ENCODE measurements at regions not wholly inside any gene's neighbourhood (a gene's known extent, or its start where the extent isn't known, plus 50 kb on each side); places are given as distances from the start of the nearest gene placed in this dataset.
"Not testable (repeated sequence)": the region's sequence is repeated elsewhere in the genome, so short reads cannot be mapped to it uniquely, and the experiment has no call there.

- TF ChIP-seq, protein P1, sequence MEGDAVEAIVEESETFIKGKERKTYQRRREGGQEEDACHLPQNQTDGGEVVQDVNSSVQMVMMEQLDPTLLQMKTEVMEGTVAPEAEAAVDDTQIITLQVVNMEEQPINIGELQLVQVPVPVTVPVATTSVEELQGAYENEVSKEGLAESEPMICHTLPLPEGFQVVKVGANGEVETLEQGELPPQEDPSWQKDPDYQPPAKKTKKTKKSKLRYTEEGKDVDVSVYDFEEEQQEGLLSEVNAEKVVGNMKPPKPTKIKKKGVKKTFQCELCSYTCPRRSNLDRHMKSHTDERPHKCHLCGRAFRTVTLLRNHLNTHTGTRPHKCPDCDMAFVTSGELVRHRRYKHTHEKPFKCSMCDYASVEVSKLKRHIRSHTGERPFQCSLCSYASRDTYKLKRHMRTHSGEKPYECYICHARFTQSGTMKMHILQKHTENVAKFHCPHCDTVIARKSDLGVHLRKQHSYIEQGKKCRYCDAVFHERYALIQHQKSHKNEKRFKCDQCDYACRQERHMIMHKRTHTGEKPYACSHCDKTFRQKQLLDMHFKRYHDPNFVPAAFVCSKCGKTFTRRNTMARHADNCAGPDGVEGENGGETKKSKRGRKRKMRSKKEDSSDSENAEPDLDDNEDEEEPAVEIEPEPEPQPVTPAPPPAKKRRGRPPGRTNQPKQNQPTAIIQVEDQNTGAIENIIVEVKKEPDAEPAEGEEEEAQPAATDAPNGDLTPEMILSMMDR (IDR thresholded peaks at IDR 0.05; ENCODE audit: insufficient read depth, low read length, missing control alignments), result no peak
- no peak overlapping the region for H3K4me3 ChIP-seq (ENCODE audit: low read depth, low read length)
- ChIA-PET POLR2A (no interaction called here), CTCF (interaction anchor here (3.0 kb wide), 1 partner anchor 10 kb away, joined by 13 read pairs; no protein-coding TSS in a partner anchor)
- no peak for DNase-seq (ENCODE audit: low read depth, low spot score)
These were observed 392.9 kb upstream of the CRIM1 start for GRCh38 chr2:35962585-35963146.

DNA sequence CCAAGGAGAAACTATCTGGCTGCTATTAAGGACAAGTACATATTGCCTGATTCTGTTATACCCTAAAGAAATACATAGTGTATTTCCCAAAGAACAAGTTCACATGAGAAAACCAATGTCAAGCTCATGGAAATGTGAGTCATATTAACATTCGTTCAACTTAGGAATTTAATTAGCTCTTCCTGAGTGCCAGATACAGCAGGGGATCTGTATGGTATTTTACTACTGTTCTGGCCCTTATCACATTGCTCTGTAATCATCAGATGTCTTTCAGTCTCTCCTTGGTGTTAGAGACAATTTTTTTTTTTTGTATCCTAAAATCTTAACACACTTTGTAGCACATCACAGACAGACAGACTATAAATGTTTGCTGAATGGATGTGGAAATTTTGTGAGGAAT, 395.0 kb upstream of the CRIM1 start:
- POLR2A ChIA-PET, result no interaction called here
- CTCF ChIA-PET, result no interaction called here
- TF ChIP-seq, protein P1 (IDR thresholded peaks at IDR 0.05; ENCODE audit: insufficient read depth, low read length, missing control alignments), result no peak
- no peak for DNase-seq (ENCODE audit: low read depth, low spot score)
- H3K4me3 ChIP-seq (ENCODE audit: low read depth, low read length), result no peak overlapping the region

DNA sequence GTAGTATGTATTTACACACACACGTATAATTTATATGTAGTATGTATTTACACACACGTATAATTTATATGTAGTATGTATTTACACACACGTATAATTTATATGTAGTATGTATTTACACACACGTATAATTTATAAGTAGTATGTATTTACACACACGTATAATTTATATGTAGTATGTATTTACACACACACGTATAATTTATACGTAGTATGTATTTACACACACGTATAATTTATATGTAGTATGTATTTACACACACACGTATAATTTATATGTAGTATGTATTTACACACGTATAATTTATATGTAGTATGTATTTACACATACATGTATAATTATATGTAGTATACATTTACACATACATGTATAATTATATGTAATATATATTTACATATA, 398.5 kb upstream of the CRIM1 start:
- DNase-seq (ENCODE audit: low read depth, low spot score); POLR2A ChIA-PET; H3K4me3 ChIP-seq (ENCODE audit: low read depth, low read length); CTCF ChIA-PET: not testable (repeated sequence)

DNA sequence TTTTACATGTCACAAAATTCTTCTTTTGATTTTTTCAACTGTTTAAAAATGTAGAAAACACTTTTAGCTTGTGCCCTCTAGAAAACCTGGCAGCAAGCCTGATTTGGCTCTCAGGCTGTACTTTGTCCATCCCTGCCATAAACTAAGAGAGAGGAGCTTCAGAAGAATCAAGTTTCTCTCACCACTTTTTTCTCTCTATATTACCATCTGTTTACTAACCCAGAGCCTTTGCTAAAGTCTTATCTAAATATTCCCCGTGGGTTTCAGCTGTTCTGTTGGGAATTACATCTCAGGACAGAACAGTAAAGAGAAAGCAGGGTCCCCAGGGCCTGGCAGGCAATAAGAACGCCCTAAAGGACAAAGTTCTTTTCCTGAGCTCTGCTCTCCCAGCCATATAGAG, 409.1 kb upstream of the CRIM1 start:
- CTCF ChIA-PET, result no interaction called here
- TF ChIP-seq, protein P1 (IDR thresholded peaks at IDR 0.05; ENCODE audit: insufficient read depth, low read length, missing control alignments), result no peak
- POLR2A ChIA-PET, result no interaction called here
- DNase-seq (ENCODE audit: low read depth, low spot score), result no peak
- no peak overlapping the region for H3K4me3 ChIP-seq (ENCODE audit: low read depth, low read length)

- POLR2A ChIA-PET, result no interaction called here
- CTCF ChIA-PET, result no interaction called here
- H3K4me3 ChIP-seq (ENCODE audit: low read depth, low read length), result no peak overlapping the region
- TF ChIP-seq, protein P1 (IDR thresholded peaks at IDR 0.05; ENCODE audit: insufficient read depth, low read length, missing control alignments), result no peak
- DNase-seq (ENCODE audit: low read depth, low spot score), result no peak
These were observed 416.7 kb upstream of the CRIM1 start for GRCh38 chr2:35938838-35939237.

- POLR2A ChIA-PET, result no interaction called here
- no peak overlapping the region for H3K4me3 ChIP-seq (ENCODE audit: low read depth, low read length)
These were observed 422.5 kb upstream of the CRIM1 start for GRCh38 chr2:35933031-35933430.

More at GRCh38 chr2:35933031-35933430, 422.5 kb upstream of the CRIM1 start:
- no peak for DNase-seq (ENCODE audit: low read depth, low spot score)
- CTCF ChIA-PET, result no interaction called here
- TF ChIP-seq, protein P1 (IDR thresholded peaks at IDR 0.05; ENCODE audit: insufficient read depth, low read length, missing control alignments), result no peak

Measured in AG04449 (cell line).